Esophagus squamous epithelium (tissue), 5 donors: ENCODE measurements at regions not wholly inside any gene's neighbourhood (a gene's known extent, or its start where the extent isn't known, plus 50 kb on each side); places are given as distances from the start of the nearest gene placed in this dataset.

ENCODE experiments used
- DNase-seq: peaks from one replicate; lab custom pipeline; 2025; lab: John Stamatoyannopoulos, UW
- H3K27ac ChIP-seq, 4 donors: fragments of 200-600 bp; sonication (generic); one replicate each; pipeline ENCODE4 v1.5.1; 2016 to 2019; ENCODE audit warnings: mild to moderate bottlenecking in 1 of 4
- H3K27me3 ChIP-seq, 4 donors: fragments of 200-600 bp; sonication (generic); 1 replicate in 3 of 4; 2 replicates in 1 of 4; pipeline versions ENCODE4 v1.5.1 to v1.6.0; 2017 to 2021; ENCODE audit warnings: antibody characterized with exemption in 1 of 4
- H3K36me3 ChIP-seq, 3 donors: fragments of 200-600 bp; sonication (generic); one replicate each; pipeline ENCODE4 v1.5.1; 2016 to 2019
- H3K4me1 ChIP-seq, 3 donors: fragments of 200-600 bp; sonication (generic); one replicate each; pipeline ENCODE4 v1.5.1; 2017 to 2019
- H3K4me3 ChIP-seq, 4 donors: fragments of 200-600 bp; sonication (generic); 1 replicate in 3 of 4; 2 replicates in 1 of 4; pipeline ENCODE4 v1.5.1; 2016 to 2019; ENCODE audit warnings: mild to moderate bottlenecking in 2 of 4, moderate library complexity in 1 of 4
- H3K9me3 ChIP-seq, 3 donors: fragments of 200-600 bp; sonication (generic); one replicate each; pipeline ENCODE4 v1.5.1; 2016 to 2019
- POLR2A ChIP-seq, 4 donors: fragments of 450-650 bp; IDR thresholded peaks; one replicate each; pipeline ENCODE4 v1.6.1; 2017; ENCODE audit warnings: antibody characterized with exemption in 4 of 4, mild to moderate bottlenecking in 4 of 4, moderate library complexity in 3 of 4
- WGBS, 2 donors: methylation state at CpG; one replicate each; pipeline ENCODE4 v1.1.5; 2018; 5-methylcytosine and 5-hydroxymethylcytosine counted together
- intact Hi-C: fragments of 100-400 bp; cut with DNase I; formaldehyde crosslinking; loops from one replicate; pipeline ENCODE4 v1.15.0; 2022
- TF ChIP-seq, protein P1 (sequence below), 6 experiments: fragments of 450-650 bp in 4 of 6; fragments of 200-600 bp in 2 of 6; sonication (generic) in 2 of 6; IDR thresholded peaks; one replicate each; pipeline ENCODE4 v1.5.1; 2016 to 2019; ENCODE audit warnings: antibody characterized with exemption in 6 of 6, mild to moderate bottlenecking in 4 of 6, moderate library complexity in 4 of 6
- donor health status: DM: yes; HTN: yes; CAD: no.

DNA sequence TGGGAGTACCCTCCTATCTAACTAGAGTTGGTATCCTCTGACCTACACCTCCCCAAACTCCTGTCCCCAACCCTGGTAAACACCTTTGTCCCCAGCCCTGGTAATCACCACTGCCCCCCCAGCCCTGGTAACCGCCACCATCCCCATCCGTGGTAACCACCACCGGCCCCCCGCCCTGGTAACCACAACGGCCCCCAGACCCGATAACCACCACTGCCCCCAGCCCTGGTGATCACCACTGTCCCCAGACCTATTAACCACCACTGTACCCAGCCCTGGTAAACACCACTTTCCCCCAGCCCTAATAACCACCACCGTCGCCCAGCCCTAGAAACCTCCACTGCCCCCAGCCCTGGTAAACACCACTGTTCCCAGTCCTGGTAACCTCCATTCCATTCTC, 820.2 kb upstream of the SALL3 start:
- intact Hi-C loops: no loop called here
- no peak for DNase-seq
- TF ChIP-seq POLR2A (IDR thresholded peaks at IDR 0.05): no peak
- TF ChIP-seq, protein P1, sequence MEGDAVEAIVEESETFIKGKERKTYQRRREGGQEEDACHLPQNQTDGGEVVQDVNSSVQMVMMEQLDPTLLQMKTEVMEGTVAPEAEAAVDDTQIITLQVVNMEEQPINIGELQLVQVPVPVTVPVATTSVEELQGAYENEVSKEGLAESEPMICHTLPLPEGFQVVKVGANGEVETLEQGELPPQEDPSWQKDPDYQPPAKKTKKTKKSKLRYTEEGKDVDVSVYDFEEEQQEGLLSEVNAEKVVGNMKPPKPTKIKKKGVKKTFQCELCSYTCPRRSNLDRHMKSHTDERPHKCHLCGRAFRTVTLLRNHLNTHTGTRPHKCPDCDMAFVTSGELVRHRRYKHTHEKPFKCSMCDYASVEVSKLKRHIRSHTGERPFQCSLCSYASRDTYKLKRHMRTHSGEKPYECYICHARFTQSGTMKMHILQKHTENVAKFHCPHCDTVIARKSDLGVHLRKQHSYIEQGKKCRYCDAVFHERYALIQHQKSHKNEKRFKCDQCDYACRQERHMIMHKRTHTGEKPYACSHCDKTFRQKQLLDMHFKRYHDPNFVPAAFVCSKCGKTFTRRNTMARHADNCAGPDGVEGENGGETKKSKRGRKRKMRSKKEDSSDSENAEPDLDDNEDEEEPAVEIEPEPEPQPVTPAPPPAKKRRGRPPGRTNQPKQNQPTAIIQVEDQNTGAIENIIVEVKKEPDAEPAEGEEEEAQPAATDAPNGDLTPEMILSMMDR (IDR thresholded peaks at IDR 0.05): no peak
- Histone ChIP-seq H3K4me3 (no peak overlapping the region), H3K9me3 (no peaks in the 10 kb centered on the region), H3K4me1 (peaks cover 0 to 21% (median 0%) of the 10 kb centered on the region in 3 donors), H3K27me3 (no peaks in the 10 kb centered on the region), H3K27ac (no peak overlapping the region), H3K36me3 (no peaks in the 10 kb centered on the region)
- WGBS, 2 donors: 85 to 88% methylated on average over 6 to 8 of the region's 8 CpGs

DNA sequence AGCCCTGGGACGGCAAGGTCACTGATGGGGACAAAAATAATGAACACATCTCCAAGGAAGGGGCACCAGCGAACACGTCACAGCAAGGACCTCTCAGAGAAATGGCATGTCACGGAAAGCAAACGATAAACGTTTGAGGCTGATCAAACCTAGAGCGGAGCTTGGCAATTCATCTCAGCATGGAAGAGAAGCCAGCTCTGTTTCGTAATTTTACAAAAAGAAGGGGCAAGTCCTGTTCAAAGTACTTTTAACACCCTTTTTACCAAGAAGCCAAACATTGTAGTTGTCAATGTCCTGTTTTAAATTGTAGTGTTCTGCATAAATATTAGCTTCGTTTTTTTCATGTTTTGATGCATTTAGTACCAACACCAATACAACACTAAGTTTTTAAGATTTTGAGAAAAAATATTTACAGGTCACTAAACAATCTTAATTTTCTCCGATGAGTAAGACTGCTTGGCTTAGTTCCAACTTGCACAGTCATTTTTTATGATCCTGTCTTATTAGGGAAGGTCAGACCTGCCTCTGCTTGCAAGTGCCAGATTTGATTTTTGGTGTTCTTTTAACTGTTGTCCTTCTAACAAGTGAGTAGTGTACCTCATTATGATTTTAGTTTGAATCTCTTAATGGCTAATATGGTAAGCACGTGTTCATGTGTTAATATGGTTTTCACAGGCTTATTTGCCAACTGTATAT, 818.5 kb upstream of the SALL3 start:
- peaks cover 0 to 16% (median 0%) of the 10 kb centered on the region in 3 donors for H3K4me1 ChIP-seq
- H3K36me3 ChIP-seq: no peaks in the 10 kb centered on the region
- intact Hi-C loops: no loop called here
- H3K4me3 ChIP-seq: no peak overlapping the region
- TF ChIP-seq, protein P1 (IDR thresholded peaks at IDR 0.05): no peak
- no peak for TF ChIP-seq POLR2A (IDR thresholded peaks at IDR 0.05)
- 18 to 31% methylated on average over 11 of the region's 11 CpGs for WGBS, 2 donors
- no peak for DNase-seq
- no peaks in the 10 kb centered on the region for H3K9me3 ChIP-seq
- H3K27me3 ChIP-seq: no peaks in the 10 kb centered on the region
- H3K27ac ChIP-seq: peak overlapping the region in 2 of 4 donors; percentile 19 to 44

DNA sequence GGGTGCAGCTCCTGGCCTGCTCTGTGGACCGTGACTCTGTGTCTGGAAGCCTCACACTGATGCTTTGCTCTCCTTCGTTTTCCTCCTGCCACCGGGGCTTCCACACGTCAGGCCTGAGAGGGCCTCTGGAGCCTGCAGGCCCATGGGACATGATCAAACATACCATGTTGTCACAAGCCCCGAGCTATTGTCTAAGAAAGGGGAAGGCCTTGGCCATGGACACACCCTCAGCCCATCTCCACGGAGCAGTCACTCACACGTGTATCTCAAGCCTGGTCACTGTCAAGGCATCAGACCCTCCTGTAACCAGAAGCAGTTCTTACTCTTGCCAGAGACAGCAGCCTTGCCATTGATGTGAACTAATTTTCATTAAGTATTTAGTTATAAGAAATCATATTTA, 814.1 kb upstream of the SALL3 start:
- H3K9me3 ChIP-seq: no peaks in the 10 kb centered on the region
- no peaks in the 10 kb centered on the region for H3K27me3 ChIP-seq
- H3K36me3 ChIP-seq: no peaks in the 10 kb centered on the region
- no peak for DNase-seq
- no peak overlapping the region for H3K27ac ChIP-seq
- intact Hi-C loops: no loop called here
- no peak overlapping the region for H3K4me3 ChIP-seq
- peaks cover 0 to 16% (median 0%) of the 10 kb centered on the region in 3 donors for H3K4me1 ChIP-seq
- no peak for TF ChIP-seq POLR2A (IDR thresholded peaks at IDR 0.05)
- TF ChIP-seq, protein P1 (IDR thresholded peaks at IDR 0.05): no peak
- WGBS, 2 donors: 66 to 69% methylated on average over 2 to 3 of the region's 7 CpGs

DNA sequence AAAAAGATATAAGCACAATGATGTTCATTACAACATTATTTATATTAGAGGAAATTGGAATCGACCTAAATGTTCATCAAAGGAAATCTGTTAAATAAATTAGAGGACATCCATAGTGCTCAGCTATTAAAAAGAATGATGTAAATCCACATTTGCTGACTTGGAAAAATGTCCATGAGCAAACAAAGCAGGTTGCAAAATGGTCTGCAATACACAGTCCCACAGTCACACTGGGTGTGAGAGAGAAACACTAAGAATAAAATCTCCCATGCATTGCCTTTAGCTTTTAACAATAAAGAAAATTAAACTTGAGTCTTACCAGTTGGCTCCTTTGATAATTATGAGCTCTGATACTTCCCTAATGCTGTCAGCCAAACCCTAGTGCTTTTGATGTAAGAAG, 811.1 kb upstream of the SALL3 start:
- no peak for DNase-seq
- Histone ChIP-seq H3K27ac (no peak overlapping the region), H3K36me3 (no peaks in the 10 kb centered on the region), H3K9me3 (no peaks in the 10 kb centered on the region), H3K27me3 (no peaks in the 10 kb centered on the region), H3K4me1 (no peaks in the 10 kb centered on the region), H3K4me3 (no peak overlapping the region)
- TF ChIP-seq, protein P1 (IDR thresholded peaks at IDR 0.05): no peak
- TF ChIP-seq POLR2A (IDR thresholded peaks at IDR 0.05): no peak
- 52 to 54% methylated on average over 1 of the region's 1 CpG for WGBS, 2 donors
- intact Hi-C loops: no loop called here

DNA sequence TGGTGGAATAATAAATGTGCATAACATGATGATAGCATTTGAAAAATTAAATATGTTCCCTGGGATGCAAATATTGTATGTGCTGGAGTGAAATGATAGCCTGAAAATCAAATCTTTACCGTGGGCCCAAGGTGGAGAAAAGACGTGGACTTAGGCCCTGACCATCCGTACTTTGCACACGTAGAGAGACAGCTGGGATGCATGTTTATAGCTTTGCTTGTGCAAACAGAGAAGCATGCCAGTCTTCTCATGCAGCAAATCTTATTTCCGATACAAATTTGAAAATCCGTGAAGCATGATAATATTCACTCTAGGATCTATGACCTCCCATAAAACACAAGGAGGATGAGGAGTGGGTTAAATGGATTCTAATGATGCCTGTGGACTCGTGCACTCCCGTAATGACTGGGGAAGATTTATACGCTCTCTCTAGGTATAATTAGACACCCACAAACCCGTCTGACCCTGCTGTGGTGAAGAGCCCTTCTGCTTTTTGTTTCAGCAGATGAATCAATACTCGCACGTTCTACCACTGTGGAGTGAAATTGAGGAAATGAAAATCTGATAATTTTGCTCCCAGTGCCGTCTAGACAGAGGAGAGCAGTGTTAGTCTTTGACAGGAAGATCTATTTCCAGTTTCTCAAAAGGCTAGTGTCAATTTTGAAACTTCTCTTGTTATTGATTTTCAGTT, 810.3 kb upstream of the SALL3 start:
- DNase-seq: no peak
- WGBS, 2 donors: 81 to 83% methylated on average over 13 of the region's 13 CpGs
- Histone ChIP-seq H3K27ac (no peak overlapping the region), H3K27me3 (no peaks in the 10 kb centered on the region), H3K4me1 (no peaks in the 10 kb centered on the region), H3K4me3 (no peak overlapping the region), H3K36me3 (no peaks in the 10 kb centered on the region), H3K9me3 (no peaks in the 10 kb centered on the region)
- intact Hi-C loops: no loop called here
- TF ChIP-seq POLR2A (IDR thresholded peaks at IDR 0.05): no peak
- TF ChIP-seq, protein P1 (IDR thresholded peaks at IDR 0.05): no peak
